GM18507 (cell line): ENCODE measurements at regions not wholly inside any gene's neighbourhood (a gene's known extent, or its start where the extent isn't known, plus 50 kb on each side); places are given as distances from the start of the nearest gene placed in this dataset.

Source experiments
- DNase-seq: peaks from one replicate; pipeline ENCODE4 v3.0.0; 2011; ENCODE audit warnings: low read depth; ENCODE audit not compliant: insufficient read length; ENCODE audit errors: extremely low spot score
- FAIRE-seq: peaks from 2 replicates; lab custom pipeline; 2011; peaks lifted over from hg19 to GRCh38; lab: Jason Lieb, UNC

DNA sequence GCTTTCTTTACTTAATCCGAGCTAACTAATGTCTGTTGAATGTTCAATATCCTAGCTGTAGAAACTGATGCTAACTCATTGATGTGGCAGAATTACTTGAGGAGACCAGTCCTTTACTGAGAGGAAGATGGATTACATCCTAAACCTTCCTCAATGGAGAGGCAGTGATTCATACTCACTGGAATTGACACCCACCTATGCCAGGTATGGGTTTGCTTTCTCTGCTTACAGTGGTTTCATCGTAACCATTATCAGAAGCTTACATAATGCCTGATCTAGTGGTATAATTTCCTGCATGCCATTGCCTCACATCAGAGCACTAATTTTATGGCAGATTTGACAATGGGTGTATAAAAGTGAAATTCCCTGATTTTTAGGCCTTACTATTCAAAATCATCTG is 384.7 kb downstream of the ANXA1 start:
- FAIRE-seq (no peak), DNase-seq (no peak)

DNA sequence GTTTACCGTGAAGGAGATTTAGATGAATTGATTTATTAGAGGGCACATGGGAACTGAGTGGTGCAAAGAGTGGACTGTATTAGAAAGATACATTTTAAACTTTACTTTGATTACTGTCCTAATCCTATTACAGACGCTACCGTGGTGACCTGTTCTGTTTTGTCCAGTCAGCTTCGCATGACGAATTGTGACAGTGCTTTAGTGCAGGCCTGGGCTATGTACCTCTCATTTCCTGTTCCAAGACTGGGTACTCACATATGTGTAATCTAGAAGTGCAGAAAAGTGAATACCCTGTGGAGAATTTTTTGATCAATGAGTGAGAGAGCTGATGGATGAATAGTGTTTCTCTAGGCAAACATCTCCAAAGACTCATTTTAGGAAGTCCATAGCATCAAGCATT is 385.9 kb downstream of the ANXA1 start:
- FAIRE-seq = no peak
- no peak for DNase-seq

DNA sequence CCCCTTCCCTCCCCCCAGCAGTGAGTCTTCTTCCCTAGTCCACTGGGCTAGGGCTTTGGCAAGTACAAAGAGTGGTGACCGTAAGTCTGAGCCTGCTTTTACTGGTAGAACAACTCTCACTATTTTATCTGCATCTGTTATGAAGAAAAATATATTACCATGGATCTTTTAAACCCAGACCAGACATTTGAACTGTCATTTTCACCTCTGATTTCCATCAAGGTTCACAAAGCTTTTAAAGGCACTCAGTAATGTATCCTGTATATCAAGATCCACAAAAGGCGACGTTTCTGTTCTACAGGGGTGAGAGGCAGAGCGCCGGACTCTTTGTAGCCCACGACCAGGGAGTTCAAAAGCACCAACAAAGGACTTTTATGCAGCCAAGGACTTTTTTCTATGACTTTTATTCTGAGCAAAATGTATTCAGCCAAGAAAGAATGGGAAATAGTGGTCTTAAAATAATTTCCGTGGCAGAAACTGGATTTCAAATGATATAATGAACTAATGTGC is 388.3 kb downstream of the ANXA1 start:
- no peak for DNase-seq
- FAIRE-seq = no peak

DNA sequence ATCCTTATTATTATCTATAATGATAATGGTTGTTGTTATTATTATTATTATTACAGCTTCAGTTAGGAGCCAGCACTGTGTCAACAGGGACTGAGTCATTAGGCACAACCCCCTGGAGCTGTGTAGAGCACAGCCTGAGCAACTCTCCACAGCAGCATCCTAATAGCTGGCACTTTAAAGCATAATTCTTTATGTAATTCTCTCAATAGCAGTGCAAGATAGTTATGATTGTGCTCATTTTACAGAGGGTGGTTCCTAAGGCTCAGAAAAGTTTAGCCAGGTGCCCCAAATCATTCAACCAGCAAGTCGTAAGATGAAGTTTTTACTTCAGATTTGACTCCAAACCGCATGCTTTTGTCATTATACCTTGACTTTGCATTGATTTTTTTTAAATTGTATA is 390.3 kb downstream of the ANXA1 start:
- FAIRE-seq (no peak), DNase-seq (no peak)

DNA sequence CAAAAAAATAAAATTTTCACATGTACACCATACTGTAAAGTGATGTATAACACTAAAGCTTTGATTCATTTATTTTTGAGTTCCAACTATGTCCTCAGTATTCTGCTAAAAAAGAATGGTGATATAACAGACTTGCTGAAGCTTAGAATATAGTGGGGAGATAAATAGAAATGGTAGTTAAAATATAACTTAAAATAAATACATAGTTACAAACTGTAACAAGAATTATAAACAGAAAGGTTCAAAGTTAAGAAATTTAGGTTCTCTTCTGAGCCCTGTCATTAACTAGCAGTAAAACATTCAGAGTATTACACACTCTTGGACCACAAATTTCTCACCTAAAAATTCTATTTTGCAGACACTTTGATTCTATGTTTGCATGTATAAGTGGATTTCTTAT is 392.1 kb downstream of the ANXA1 start:
- FAIRE-seq = no peak
- DNase-seq = no peak

DNA sequence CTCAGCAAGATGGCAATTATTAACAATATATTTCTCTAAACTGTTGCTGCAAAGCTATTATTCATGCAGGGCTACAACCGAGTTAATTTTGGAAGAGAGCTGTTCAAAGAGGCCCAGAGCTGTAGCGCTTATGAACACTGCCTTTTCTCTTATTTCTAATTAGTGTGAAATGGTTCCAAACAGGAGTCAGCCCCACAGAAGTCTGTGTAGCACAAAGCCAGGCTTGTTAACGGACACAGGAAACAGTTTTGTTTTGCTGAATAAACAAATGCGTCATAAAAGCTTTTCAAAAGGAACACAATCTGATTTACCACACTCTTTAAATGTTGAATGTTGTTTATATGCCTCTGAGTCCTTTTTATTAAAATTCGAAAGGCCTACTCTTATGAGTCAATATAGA is 396.5 kb downstream of the ANXA1 start:
- FAIRE-seq = no peak

DNA sequence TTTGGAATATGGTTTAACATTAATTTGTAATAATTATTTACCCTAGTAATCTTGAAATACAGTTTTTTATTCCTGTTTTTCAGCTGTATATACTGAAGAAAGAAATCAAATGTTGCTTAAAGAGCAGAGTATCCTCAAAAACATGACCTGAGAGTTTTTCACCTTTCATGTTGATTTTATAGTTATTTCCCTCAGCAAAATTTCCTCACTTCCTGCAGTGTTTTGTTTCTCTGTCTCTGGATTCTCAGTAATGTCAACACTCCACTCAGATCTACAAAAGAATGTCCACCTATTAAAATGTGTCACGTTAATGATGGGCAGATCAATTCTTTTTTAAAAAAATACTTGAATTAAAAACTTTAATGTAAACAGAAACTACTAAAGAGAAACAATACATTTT is 398.3 kb downstream of the ANXA1 start:
- DNase-seq (no peak), FAIRE-seq (no peak)

More for the DNA sequence above, 396.5 kb downstream of the ANXA1 start:
- DNase-seq = no peak

DNA sequence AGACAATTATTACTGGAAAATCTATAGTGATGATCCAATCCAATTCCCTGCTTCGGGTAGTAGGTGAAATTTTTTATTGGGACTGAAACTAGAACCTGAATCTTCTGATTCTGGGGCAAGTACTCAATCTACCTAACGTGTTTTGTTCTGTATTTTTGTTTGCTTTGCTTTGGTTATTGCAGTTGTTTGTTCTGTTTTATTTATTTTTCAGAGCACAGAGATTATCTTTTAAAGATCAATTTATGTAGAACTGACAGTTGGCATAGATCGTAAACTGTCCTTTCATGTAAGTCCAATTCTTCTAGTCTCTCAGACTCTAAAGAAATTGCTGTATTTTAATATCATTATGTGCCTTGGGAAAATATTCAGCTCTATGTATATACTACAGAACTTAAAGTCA is 401.6 kb downstream of the ANXA1 start:
- FAIRE-seq (no peak), DNase-seq (no peak)

DNA sequence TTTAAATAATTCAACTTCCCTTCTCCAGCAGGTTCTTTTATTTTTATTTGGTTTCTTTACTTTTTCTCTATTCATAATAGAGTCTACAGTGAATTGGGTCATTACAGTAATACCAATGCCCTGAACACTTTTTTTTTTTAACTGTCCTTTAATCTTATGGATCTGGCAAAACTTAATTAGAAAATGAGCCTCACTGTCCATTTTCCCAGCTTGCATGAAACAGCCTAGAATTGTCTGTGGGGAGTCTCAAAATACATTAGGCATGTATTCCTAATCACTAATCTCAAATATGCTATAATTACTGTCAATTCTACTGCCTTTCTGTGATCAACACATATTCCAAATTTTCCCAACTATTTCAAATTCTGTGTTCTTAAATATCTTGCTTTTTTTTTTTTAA is 406.8 kb downstream of the ANXA1 start:
- DNase-seq (no peak), FAIRE-seq (no peak)

DNA sequence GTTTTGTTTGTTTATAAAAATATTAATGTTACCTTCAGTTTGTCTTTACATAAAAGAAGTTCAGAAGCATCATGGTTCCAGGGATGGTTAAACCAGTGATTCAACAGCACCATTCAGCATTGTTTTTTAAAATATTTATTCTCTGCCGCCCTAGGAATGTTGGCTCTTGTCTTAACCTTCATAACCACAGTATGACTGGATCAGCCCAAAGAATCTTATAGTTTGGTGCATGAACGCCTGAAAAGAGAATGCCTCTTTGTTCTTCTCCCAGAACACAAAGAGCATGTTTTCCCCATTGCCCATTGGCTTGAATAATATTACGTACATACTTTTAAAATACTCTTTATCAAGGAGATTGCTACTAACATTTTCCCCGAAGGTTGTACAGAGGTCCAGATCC is 413.4 kb downstream of the ANXA1 start:
- FAIRE-seq = no peak
- no peak for DNase-seq

DNA sequence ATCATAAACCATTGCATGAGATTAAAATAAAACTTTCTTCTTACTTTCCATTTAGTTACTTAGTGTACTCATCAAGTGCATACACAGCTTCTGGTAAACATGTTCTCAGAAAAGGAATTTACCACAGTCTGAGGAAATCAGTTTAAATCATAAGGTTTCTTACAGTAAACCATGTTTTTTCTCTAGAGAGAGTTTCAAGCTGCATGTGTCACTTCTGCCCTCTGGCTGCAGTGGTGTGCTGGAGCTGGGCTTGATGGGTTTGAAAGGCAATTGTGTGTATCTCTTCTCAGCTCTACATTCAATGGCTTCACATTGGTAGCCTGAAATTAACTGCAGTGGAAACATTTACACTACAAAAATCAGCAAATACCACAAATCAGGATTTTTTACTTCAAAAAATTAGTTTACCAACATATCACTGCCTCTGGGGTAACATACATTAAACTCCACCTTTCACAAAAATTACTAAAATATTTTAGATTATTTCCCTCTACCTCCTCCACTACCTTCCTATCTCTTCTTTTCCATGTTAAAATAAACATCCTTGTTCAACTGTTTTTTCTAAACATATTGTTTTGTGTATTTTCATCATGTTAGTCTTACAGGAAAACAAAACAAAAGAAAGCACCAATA is 414.3 kb downstream of the ANXA1 start:
- no peak for DNase-seq
- no peak for FAIRE-seq

DNA sequence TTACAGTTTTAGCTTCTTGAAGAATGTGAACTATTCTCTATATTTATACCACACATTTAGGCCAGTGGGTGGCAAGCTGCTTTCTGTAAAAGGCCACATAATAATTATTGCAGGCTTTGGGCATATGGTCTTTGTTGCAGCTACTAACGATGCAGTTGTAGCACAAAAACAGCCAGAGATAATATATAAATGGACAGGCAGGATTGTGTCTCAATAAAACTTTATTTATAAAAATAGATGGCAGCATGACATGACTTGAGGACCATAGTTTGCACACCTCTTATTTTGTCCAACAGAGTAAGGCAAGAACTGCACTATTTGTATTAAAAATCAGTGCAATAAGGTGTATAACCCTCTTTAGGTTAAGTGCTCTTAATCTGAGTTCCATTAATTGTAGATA is 415.0 kb downstream of the ANXA1 start:
- DNase-seq = no peak
- FAIRE-seq = no peak

DNA sequence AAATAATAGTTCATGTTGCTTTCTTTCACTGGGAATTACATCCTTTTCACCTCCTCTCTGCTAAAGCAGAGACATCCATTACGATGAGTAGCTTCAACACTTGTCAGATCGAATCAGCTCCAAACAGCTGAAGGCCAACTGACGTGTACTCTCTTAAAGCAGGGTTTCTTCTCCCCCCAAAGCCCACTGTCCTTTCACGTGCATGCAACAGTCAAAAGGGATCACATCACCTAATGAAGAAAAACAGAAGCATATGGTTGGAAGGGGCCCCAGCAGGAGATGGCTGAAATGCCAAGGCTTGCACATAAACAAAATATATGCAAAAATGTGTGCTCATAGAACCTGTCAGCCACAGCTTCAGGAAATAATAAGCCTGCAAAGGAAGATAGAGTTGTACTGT is 421.6 kb downstream of the ANXA1 start:
- no peak for DNase-seq
- FAIRE-seq = no peak

DNA sequence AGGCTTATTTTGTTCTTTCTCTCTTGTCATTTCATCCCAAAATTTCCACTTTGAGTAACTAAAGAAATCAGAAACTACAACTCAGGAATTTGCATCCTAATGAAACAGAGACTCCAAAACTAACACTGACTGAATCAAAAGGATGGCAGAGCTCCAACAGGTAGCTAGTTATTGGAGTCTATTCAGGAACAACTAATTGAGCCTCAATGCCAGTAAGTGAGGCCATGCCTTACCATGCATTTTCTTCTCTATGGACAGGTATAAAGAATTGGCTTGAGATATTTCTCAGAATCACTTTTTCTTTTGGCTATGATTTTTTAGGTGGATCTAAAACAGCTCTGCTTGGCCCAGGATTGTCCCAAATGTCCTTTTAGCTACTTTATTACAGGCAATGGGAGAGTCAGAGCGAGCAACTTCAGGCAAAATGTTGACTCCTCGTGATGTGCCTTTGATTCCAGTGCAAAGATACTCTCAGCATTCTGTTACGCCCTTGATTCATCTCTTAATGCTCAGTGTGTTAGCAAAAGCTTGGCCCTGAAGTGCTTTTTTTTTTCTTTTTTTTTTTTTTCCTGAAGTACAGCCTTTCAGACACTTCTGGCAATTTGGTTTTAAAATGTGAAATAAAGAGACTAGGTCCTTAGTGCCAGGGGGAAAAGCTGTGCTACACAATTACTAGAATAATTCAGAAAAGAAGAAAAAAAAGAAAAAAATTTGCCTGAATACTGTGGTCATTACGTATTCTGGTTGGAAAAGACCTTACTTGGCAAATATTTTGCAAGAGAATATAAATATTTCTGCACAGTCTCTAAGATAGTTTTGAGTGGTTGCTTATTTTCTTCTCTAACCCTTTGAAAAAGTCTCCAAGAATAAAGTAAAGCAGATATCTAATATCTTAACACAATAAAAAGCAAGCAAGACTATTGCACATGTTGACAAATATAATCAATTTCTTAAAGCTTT is 423.7 kb downstream of the ANXA1 start:
- FAIRE-seq = no peak
- no peak for DNase-seq

DNA sequence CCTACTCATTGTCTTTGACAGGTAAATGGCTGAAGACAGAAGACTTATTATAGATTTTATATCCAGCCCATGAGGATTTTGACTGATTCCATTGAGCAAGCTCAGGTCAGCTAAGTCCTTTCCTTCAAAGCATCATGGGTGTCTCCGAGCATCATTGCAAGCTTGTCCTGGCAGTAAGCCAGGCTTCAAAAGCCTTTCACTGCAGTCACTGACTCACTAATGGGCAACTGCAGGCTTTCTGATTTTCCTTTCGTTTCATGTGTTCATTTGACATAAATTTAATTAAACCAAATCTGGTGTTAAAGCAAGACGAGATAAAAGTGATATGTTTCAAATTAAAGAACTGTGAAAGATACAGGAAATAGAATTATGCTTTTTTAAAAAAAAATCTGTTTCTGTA is 426.2 kb downstream of the ANXA1 start:
- DNase-seq (no peak), FAIRE-seq (no peak)

DNA sequence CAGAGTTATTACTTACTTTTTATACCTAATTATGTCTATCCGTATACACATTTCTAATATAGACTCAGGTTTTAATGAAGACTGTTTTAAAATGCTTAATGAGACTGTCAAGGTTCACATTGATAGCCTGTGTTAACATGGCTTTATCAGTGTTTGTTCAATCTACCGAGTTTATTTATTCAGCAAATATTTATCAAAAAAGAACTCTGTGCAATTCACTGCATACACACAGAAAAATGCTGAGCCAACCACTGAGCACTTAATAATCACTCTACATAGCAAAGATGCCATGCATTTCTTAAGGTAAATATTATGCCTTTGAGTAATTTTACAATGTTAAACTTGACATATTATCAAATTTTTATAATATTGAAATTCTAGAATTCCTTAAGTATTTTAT is 428.2 kb downstream of the ANXA1 start:
- no peak for DNase-seq
- no peak for FAIRE-seq

DNA sequence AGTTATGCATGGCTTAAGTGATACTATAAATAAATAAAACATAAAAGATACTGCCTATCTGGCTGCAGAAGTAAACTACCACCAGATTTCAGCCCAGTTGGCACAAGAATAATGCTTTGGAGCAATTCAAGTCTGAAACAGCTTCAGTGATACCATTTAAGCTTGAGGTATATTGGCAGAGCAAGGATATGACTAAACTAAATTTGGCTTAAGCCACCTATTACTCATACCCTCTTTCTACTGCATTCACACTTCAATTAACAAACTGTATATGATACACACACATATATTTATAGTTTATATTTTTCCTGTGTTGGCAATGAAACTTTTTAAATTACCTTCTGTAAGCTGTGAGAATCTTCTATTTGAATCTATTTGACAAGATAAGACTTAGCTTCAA is 431.9 kb downstream of the ANXA1 start:
- DNase-seq (no peak), FAIRE-seq (no peak)

DNA sequence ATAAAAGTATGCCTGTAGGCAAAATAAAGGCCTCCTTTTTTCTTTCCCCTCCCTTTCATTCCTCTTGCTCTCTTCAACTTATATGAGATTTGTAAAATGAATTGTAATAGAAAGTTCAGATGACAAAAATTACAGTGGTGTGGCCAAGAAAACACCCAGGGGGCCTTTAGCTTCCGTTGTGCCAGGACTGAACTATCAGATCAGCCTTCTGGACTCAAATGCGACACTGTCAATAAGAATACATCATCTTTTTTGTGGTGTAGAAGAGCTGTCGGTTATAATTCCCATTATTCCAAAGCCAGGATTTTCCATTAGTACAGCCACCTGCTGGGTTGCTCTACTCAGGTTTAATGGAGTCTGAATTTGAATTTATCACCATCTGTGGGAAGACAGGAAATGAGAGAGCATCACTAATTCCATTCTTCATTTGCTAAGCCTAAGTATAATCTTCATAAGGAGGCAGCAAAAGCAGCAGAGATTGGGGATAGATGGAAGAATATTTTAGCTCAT is 443.4 kb downstream of the ANXA1 start:
- no peak for FAIRE-seq
- DNase-seq = no peak

DNA sequence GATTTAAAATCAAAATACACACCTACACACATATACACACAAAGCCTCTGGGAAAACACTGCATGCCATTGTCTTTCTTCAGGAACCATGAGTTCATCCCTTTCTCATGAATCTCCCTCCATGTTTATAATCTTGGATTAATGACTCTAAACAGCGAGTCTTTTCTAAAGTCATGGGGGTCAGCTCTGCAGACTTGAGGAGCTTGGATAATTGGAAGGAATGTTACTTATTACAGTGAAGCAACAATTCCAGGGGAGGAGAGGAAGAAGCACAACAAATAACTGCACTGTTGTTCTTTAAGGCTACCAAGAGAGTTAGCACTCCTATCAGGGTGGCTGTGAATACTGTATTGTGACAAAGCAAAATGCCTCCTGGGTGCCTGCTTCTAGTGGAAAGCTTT is 444.7 kb downstream of the ANXA1 start:
- FAIRE-seq = no peak

DNA sequence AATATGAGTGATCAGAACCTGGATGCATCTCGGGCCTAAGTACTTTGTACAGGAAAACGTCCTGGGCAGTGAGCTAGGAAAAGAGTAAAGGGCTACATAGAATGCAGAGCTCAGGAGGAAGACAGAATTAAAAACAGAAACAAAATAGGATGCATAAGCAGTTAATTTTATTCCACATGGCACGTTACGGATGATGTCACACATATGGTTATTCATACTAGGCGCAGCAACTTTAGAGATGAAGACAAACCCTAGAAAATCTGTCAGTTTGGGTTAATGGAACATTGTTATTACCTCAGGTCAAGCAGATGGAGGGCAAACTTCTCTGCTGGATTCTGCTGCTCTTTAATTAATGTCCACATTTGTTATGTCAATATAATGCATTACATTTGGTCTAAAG is 445.4 kb downstream of the ANXA1 start:
- DNase-seq = no peak
- no peak for FAIRE-seq

More for the DNA sequence above, 444.7 kb downstream of the ANXA1 start:
- no peak for DNase-seq

DNA sequence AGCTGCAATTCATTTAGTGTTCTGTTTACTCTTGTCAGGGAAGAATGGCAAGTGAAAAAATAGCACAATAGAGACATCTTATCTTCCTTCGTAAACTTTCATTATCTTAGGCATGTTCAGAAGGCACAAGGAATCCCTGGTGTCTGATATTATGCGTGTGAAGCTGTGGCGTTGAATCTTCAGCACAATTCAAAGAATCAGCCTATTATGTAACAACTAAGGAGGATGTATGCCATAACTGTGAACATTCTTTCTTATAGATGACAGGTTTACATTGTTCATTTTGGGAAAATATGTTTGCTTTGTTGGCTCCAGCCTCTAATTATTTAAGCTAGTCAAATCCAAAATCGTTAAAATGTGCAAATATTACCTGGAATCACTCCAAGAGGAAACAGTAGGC is 446.1 kb downstream of the ANXA1 start:
- FAIRE-seq = no peak
- no peak for DNase-seq
